NCI-H2081 (cell line): ENCODE measurements at regions not wholly inside any gene's neighbourhood (a gene's known extent, or its start where the extent isn't known, plus 50 kb on each side); places are given as distances from the start of the nearest gene placed in this dataset.
"Not testable (repeated sequence)": the region's sequence is repeated elsewhere in the genome, so short reads cannot be mapped to it uniquely, and the experiment has no call there.

Experiments used
- DNase-seq, 2 experiments: peaks; one replicate each; lab custom pipeline; 2025; lab: John Stamatoyannopoulos, UW

DNA sequence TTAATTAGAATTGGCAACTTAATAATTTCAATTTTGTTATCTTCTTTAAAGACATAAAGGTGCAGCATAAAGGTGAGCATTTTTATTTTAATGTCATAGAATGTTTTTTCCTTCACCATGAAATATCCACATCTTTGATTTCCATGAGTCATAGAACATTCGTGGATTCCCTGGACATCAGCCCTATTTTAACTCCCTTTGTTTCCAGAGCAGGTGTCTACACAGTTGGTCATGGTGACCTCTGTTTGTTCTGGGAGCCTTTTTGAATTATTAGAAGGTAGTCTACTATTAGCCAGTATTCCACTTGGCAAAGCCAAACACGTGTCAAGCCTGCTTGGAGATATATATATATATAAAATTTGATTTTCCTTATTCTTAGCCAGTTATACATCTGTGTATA, 572.9 kb downstream of the LTN1 start:
- DNase-seq: peak in 1 of 2 experiments; percentile 47

GRCh38 chr21:28418726-28419514, 573.8 kb downstream of the LTN1 start:
- DNase-seq: no peak

DNA sequence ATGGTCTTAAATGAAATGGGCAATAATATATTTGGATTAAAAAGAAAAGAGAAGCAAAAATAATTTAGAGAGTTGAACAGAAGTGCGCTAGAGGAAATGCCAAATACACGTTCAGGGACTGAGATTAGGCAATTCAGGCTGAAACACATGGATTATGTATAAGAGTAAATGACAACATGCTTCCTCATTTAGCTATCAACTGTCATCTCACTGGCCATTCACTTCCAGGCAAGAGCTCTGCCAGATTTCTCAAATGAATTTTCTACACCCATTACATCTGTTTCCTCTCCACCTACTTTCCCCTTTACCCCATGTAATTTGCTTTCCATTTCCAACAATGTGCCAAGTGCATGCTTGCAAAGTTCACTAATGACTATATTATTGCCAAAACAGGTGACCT, 582.4 kb downstream of the LTN1 start:
- no peak for DNase-seq

- DNase-seq: no peak
Measured at GRCh38 chr21:28402616-28402989, 590.1 kb downstream of the LTN1 start.

GRCh38 chr21:28397040-28397439, 595.6 kb downstream of the LTN1 start:
- no peak for DNase-seq

DNA sequence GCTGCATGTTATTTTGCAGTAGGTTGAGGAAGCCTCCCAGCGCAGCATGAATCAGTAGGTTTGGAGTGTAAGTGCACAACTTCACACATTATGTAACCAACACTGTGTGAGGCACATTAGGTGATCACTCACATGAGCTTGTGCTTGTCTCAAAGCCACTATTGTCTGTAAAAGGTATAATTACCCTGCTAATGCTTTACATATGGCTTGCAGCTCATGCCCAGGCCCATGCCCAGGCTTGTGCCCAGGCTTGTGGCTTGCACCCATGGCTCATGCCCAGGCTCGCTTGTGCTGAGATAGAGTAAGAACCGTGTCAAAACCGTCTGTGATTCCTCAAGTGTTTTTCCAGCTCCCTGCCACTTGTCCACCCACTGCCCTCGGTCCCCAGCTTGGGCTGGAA, 596.3 kb downstream of the LTN1 start:
- DNase-seq: no peak

DNA sequence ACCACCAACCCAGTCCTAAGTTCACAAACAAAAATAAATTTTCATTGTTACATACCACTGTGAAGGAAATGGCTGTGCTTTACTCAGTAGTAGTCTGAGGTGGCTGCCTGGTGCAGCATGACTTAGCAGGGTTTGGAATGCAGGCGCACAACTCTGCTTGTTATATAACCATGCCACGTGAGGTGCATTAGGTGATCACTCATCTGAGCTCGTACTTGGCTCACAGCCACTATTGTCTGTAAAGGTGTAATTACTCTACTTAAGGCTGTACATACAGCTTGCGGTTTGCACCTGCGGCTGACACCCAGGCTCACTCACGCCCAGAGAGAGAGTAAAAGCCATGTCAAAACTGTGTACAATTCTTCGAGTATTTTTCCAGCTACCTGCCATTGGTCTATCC, 599.4 kb downstream of the LTN1 start:
- DNase-seq: peak; percentile 75 to 93

GRCh38 chr21:28391938-28392849, 600.5 kb downstream of the LTN1 start:
- no peak for DNase-seq

DNA sequence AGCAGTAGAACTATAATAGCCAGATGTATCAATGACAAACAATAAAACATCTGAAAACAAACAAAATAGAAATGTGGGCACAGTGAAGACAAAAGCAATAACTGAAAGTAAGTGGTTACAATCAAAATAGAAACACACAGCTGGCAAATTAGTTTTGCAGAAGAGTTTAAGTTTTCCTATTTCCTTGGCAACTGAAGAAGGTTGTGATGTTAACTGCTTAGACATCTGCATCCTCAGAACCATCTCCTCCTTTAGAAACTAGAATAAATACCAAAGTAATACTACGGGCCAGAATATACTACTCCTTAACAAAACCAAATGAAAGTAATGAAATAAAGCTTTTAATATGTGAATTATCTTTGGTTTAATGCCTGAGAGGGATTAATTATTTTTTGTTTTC, 605.5 kb downstream of the LTN1 start:
- DNase-seq: no peak

DNA sequence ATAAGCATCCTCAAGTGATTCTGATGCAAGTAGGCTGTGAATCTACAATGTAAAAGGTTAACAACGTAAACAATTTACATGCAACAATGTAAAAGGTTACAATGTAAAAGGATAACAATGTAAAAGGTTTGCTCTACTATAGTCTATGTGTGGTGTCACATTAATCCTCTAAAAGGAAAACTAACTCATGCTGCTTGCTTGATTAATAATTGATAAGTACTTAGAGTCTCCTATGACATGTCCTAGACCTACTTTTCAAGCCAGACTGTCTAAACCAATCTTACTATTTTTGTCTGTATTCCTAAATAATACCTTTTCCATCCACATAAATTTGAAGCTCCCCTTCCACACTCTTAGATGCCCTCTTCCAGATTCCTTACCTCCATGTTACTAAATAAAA, 606.8 kb downstream of the LTN1 start:
- no peak for DNase-seq

- DNase-seq: not testable (repeated sequence)
Measured at GRCh38 chr21:28381000-28381745, 611.5 kb downstream of the LTN1 start.

DNA sequence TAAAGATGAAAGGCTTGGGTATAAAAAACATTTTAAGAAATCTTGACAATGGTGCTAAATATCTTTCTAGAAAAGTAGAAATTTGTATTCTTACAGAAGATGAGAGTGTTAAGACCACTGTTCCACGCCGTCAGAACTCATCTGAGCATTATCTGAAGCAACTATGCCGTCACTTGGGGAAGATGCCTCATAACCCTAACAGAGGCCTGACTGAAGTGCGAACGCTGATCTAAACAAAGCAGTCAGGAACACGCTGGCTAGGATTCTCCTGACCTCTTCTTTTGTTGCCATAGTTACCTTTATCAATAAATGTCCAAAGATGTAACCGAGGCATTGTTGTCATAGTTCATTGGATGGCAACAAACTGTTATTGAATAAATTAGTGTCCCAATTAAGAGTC, 612.4 kb downstream of the LTN1 start:
- no peak for DNase-seq

GRCh38 chr21:28378026-28378425, 614.7 kb downstream of the LTN1 start:
- no peak for DNase-seq

DNA sequence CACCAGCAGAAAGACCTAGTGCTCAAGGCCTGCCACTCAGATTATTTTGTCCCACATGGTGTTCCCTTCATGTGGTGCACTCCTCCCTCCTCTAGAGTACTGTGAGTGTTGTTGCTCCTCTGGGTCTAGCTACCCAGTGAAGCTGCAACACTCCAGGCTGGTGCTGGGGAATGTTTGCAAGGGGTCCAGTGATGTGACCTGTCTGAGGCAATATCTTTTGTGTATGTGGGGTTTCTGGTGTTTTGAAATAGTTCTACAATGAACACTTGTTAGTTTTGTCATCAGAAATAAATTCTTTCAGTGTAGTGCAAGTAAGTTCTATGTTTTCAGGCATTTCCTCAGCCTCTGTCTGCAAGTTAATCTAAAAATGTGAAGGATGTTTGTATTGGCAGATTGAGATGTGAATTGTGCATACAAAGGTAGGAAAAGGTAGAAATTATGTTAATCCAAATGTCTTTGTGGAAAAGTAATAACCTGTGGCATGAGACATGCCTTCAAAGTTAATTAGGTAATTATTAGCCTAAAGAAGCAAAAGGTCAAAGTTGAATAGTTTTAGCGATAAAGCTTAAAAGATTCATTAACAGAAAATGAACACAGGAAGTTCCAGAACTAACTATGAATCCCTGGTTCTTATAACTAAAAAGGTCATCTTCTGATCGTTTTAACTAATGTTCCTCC, 616.8 kb downstream of the LTN1 start:
- no peak for DNase-seq

DNA sequence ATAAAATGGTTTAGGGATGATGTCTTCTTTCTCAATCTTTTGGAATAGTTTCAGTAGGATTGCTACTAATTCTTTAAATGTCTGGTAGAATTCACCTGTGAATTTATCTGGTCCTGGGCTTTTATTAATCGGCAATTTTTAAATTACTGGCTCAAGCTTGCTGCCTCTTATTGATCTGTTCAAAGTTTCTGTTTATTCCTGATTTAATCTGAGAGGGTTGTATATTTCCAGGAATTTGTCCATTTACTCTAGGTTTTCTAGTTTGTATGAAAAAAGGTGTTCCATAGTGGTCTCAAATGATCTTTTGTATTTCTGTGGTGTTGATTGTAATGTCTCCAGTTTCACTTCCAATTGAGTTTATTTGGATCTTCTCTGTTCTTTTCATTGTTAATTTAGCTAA, 617.8 kb downstream of the LTN1 start:
- no peak for DNase-seq

DNA sequence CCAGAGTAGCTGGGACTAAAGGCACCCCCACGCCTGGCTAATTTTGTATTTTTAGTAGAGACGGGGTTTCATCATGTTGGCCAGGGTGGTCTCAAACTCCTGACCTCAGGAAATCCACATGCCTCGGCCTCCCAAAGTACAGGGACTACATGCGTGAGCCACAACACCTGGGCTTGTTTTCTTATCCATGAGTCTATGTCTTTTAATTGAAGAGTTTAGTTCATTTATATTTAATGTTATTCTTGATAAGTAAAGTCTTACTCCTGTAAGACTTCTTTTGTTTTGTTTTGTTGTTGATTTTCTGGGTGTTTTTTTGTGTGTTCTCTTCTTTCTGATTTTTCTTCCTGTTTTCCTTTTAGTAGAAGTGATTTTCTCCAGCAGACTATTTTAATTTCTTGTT, 621.0 kb downstream of the LTN1 start:
- DNase-seq: no peak

DNA sequence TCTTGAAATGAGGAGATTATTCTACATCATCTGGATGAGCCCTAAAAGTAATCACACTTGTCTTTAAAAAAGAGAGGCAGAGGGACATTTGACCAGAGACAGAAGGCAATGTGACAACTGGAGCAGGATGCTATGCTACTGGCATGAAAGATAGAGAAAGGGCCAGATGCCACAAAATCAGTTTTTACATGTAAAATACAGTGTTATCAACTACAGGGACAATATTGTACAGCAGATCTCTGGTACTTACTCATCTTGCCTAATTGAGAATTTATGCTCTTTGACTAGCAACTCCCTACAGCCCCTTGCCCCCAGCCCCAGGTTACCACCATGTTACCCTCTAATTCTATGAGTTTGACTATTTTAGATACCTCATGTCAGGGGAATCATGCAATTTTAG, 633.4 kb downstream of the LTN1 start:
- no peak for DNase-seq

DNA sequence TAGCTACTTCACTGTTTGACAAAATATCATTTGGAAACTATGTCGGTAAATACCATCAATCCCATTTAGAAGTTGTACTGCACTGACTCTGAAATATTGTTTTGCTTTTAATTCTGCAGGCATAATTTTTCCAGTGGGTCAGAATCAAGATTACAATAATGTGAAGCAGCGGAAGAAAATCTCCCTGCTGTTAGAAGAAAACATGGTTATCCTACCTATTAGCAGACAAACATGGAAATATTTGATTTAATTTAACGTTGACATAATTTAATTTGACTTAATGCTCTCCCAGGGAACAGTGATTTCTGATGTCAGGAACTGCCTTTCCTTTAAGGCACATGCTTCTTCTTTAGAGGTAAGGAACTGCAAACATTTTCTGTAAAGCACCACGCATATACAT, 634.0 kb downstream of the LTN1 start:
- no peak for DNase-seq

- DNase-seq: no peak
Measured at GRCh38 chr21:28358170-28358569, 634.5 kb downstream of the LTN1 start.

- no peak for DNase-seq
Measured at GRCh38 chr21:28357743-28358142, 634.9 kb downstream of the LTN1 start.

DNA sequence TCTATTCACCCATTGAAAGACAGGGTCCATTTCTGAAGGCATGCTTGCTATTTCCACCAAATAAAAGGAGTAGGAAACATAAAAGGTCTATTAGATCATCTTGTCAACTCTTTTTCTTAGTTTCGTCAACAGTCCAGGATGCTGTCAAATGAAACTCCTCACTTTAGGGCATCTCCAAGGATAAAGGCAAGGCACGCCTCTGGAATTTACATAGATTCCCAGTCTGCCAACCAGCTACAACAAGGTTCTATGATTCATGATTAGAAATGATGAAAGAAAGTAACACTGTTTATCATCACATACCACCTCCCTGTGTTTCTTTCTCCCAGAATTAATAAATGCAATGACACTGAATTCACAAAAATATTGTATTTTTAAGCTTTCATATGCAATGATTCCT, 636.3 kb downstream of the LTN1 start:
- DNase-seq: no peak

- no peak for DNase-seq
Measured at GRCh38 chr21:28345934-28346333, 646.7 kb downstream of the LTN1 start.
